Esophagus muscularis mucosa (tissue), 4 donors: ENCODE measurements at regions not wholly inside any gene's neighbourhood (a gene's known extent, or its start where the extent isn't known, plus 50 kb on each side); places are given as distances from the start of the nearest gene placed in this dataset.

ENCODE experiments used
- DNase-seq: peaks from one replicate; pipeline ENCODE4 v3.0.0-alpha.2; 2017; ENCODE audit errors: extremely low spot score
- H3K27ac ChIP-seq, 4 donors: fragments of 200-600 bp; sonication (generic); replicated peaks in 1 of 4; 1 replicate in 3 of 4; 2 replicates in 1 of 4; pipeline ENCODE4 v1.5.1; 2016 to 2019; ENCODE audit warnings: mild to moderate bottlenecking in 1 of 4
- H3K27me3 ChIP-seq, 4 donors: fragments of 200-600 bp; sonication (generic); one replicate each; pipeline versions ENCODE4 v1.5.1 to v1.6.0; 2016 to 2019
- H3K36me3 ChIP-seq, 4 donors: fragments of 200-600 bp; sonication (generic); one replicate each; pipeline ENCODE4 v1.5.1; 2016 to 2019
- H3K4me1 ChIP-seq, 4 donors: fragments of 200-600 bp; sonication (generic); one replicate each; pipeline ENCODE4 v1.5.1; 2016 to 2019
- H3K4me3 ChIP-seq, 4 donors: fragments of 200-600 bp; sonication (generic); 1 replicate in 2 of 4; 2 replicates in 2 of 4; pipeline ENCODE4 v1.5.1; 2016 to 2019; ENCODE audit warnings: mild to moderate bottlenecking in 4 of 4, moderate library complexity in 1 of 4
- H3K9me3 ChIP-seq, 4 donors: fragments of 200-600 bp; sonication (generic); 1 replicate in 3 of 4; 2 replicates in 1 of 4; pipeline ENCODE4 v1.5.1; 2016 to 2019
- CTCF ChIP-seq, 3 experiments: fragments of 200-600 bp in 2 of 3; fragments of 450-650 bp in 1 of 3; sonication (generic) in 2 of 3; IDR thresholded peaks; one replicate each; pipeline ENCODE4 v1.5.1; 2017 to 2019; ENCODE audit warnings: antibody characterized with exemption in 3 of 3, mild to moderate bottlenecking in 2 of 3, moderate library complexity in 1 of 3
- EP300 ChIP-seq: sonication (generic); formaldehyde crosslinking; IDR thresholded peaks from one replicate; pipeline ENCODE4 v1.6.1; 2017; ENCODE audit warnings: antibody characterized with exemption
- POLR2A ChIP-seq: fragments of 450-650 bp; IDR thresholded peaks from one replicate; pipeline ENCODE4 v1.6.1; 2017; ENCODE audit warnings: antibody characterized with exemption, moderate library complexity, mild to moderate bottlenecking, low read depth
- POLR2AphosphoS5 ChIP-seq, 2 donors: sonication (generic); formaldehyde crosslinking; IDR thresholded peaks; one replicate each; pipeline ENCODE4 v1.6.1; 2017; ENCODE audit warnings: antibody characterized with exemption in 2 of 2
- WGBS: methylation state at CpG from one replicate; pipeline ENCODE4 v1.1.5; 2018; 5-methylcytosine and 5-hydroxymethylcytosine counted together
- intact Hi-C: fragments of 100-400 bp; cut with DNase I; formaldehyde crosslinking; loops from one replicate; pipeline ENCODE4 v1.15.1; 2023

- H3K4me3 ChIP-seq: no peak overlapping the region
- WGBS: 69% methylated on average over 2 of the region's 2 CpGs
- H3K36me3 ChIP-seq: no peaks in the 10 kb centered on the region
- H3K9me3 ChIP-seq: no peaks in the 10 kb centered on the region
- DNase-seq: no peak
- H3K27me3 ChIP-seq: no peaks in the 10 kb centered on the region
- H3K27ac ChIP-seq: no peak overlapping the region
- intact Hi-C loops: no loop called here
- no peak for TF ChIP-seq POLR2A
- TF ChIP-seq POLR2AphosphoS5 (IDR thresholded peaks at IDR 0.05): no peak
- TF ChIP-seq EP300: no peak
- TF ChIP-seq CTCF (IDR thresholded peaks at IDR 0.05): no peak
- H3K4me1 ChIP-seq: no peaks in the 10 kb centered on the region
Measured at GRCh38 chr2:51472300-51472699, 440.4 kb upstream of the NRXN1 start.

- no peak for TF ChIP-seq CTCF (IDR thresholded peaks at IDR 0.05)
Measured at GRCh38 chr2:51469102-51469501, 437.2 kb upstream of the NRXN1 start.

GRCh38 chr2:51465326-51465725, 433.4 kb upstream of the NRXN1 start:
- 47% methylated on average over 4 of the region's 4 CpGs for WGBS
- H3K4me1 ChIP-seq: no peaks in the 10 kb centered on the region
- no peaks in the 10 kb centered on the region for H3K36me3 ChIP-seq
- intact Hi-C loops: no loop called here
- H3K27me3 ChIP-seq: no peaks in the 10 kb centered on the region
- DNase-seq: no peak
- TF ChIP-seq POLR2AphosphoS5 (IDR thresholded peaks at IDR 0.05): no peak
- TF ChIP-seq EP300: no peak
- TF ChIP-seq POLR2A: no peak
- no peak for TF ChIP-seq CTCF (IDR thresholded peaks at IDR 0.05)
- H3K27ac ChIP-seq: no peak overlapping the region
- H3K9me3 ChIP-seq: no peaks in the 10 kb centered on the region
- H3K4me3 ChIP-seq: no peak overlapping the region

More at GRCh38 chr2:51469102-51469501, 437.2 kb upstream of the NRXN1 start:
- DNase-seq: no peak
- H3K9me3 ChIP-seq: no peaks in the 10 kb centered on the region
- H3K4me3 ChIP-seq: no peak overlapping the region
- H3K36me3 ChIP-seq: no peaks in the 10 kb centered on the region
- 92% methylated on average over 4 of the region's 4 CpGs for WGBS
- intact Hi-C loops: no loop called here
- H3K27ac ChIP-seq: no peak overlapping the region
- no peaks in the 10 kb centered on the region for H3K4me1 ChIP-seq
- no peaks in the 10 kb centered on the region for H3K27me3 ChIP-seq

GRCh38 chr2:51454177-51454576, 422.2 kb upstream of the NRXN1 start:
- no peak overlapping the region for H3K27ac ChIP-seq
- no peak for DNase-seq
- H3K4me3 ChIP-seq: no peak overlapping the region
- no peaks in the 10 kb centered on the region for H3K4me1 ChIP-seq
- intact Hi-C loops: no loop called here
- H3K27me3 ChIP-seq: no peaks in the 10 kb centered on the region
- TF ChIP-seq CTCF (IDR thresholded peaks at IDR 0.05): no peak
- no peak for TF ChIP-seq POLR2AphosphoS5 (IDR thresholded peaks at IDR 0.05)
- no peak for TF ChIP-seq POLR2A
- no peak for TF ChIP-seq EP300
- 52% methylated on average over 4 of the region's 4 CpGs for WGBS
- peaks cover 0 to 5% (median 3%) of the 10 kb centered on the region in 4 donors for H3K9me3 ChIP-seq
- H3K36me3 ChIP-seq: no peaks in the 10 kb centered on the region

GRCh38 chr2:51448911-51449310, 417.0 kb upstream of the NRXN1 start:
- intact Hi-C loops: no loop called here
- no peak overlapping the region for H3K27ac ChIP-seq
- no peak overlapping the region for H3K4me3 ChIP-seq
- peaks cover 0 to 5% (median 3%) of the 10 kb centered on the region in 4 donors for H3K9me3 ChIP-seq
- TF ChIP-seq EP300 (no peak), CTCF (IDR thresholded peaks at IDR 0.05) (no peak), POLR2AphosphoS5 (IDR thresholded peaks at IDR 0.05) (no peak), POLR2A (no peak)
- H3K36me3 ChIP-seq: no peaks in the 10 kb centered on the region
- DNase-seq: no peak
- no peaks in the 10 kb centered on the region for H3K27me3 ChIP-seq
- no peaks in the 10 kb centered on the region for H3K4me1 ChIP-seq
